NCI-H146 treated with DMSO at 0.1 percent for 48 hours (cell line): ENCODE measurements at regions not wholly inside any gene's neighbourhood (a gene's known extent, or its start where the extent isn't known, plus 50 kb on each side); places are given as distances from the start of the nearest gene placed in this dataset.

Source experiments
- DNase-seq: peaks from one replicate; lab custom pipeline; 2025; ENCODE audit not compliant: unreplicated experiment; lab: John Stamatoyannopoulos, UW

DNA sequence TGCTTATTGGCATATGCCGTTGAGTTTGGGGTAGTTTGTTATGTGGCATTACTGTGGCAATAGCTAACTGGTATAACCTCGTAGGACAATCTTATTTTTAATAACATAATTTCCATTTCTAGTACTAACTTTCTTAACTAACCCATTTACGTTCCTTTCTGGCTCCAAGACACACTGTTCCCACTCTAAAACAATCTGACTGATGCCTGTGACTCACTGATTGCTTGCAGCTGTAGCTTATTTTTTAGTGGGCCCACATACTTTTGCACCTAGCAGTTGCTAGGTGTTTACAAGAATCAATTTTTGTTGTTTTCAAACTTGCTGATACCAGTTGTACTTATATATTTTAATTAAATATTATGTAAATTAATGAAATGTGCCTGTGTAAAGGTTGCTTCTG, 52.2 kb downstream of the FAT3 start:
- DNase-seq, result no peak

DNA sequence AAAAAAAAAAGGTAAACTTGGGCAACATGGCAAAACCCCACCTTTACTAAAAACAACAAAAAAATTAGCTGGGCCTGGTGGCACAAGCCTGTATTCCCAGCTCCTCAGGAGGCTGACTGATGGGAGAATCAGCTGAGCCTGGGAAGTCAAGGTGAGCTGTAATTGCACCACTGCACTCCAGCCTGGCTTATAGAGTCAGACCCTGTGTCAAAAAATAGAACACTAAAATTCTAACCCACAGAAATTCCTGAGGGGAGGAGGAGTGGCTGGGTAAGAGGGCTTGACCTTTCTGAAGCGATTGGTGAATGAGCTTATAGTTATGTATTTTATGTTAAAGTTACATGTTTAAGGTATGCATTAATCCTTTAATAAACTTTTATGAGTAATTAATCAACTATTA, 53.3 kb downstream of the FAT3 start:
- DNase-seq, result no peak

DNA sequence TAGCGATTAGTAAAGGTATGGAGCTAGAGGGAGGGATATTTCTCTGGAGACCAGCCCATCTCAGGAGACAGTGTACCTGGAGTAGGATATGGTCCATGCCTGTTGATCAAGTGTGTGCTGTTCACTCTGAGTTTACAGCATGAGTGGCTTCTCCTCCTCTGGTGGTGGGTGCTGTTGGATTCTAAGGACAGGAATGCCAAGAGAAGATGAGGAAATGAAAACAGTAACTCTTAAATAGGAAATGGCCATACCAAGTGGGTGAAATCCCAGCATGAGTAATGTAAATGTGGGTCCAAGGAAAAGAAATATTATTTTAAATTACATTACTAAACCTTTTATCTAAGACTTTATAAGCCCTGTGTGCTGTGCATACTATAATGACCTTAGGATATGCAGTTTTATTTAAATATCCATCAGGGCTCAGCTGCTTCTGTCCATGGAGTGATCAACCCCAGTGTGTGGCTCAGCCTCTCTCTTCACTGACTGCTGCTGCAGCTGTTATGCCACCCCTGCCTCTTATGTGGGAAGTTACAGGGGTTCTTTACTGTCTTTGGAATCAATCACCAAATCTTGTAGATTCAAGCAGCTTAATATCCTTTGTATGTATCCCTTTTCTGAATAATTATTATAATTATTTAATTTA, 54.3 kb downstream of the FAT3 start:
- DNase-seq, result no peak

DNA sequence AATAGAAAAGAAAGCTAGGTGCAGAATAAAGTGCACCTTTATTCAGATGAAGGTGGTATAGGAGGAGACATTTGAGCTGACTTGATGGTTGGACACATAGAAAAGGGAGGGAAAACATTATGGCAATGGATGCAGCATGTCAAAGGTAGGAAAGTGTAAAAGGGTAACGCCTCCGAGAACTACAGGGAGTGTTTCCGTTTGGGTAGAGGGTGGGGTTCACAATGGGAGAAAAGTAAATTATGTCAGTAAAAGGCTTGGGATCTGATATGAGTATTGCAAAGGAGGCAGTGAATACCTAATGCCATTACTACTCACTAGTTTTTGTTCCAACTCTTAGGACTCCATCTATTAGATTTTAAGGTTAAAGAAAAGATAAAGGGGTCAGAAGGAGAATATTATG, 59.5 kb downstream of the FAT3 start:
- DNase-seq, result no peak

DNA sequence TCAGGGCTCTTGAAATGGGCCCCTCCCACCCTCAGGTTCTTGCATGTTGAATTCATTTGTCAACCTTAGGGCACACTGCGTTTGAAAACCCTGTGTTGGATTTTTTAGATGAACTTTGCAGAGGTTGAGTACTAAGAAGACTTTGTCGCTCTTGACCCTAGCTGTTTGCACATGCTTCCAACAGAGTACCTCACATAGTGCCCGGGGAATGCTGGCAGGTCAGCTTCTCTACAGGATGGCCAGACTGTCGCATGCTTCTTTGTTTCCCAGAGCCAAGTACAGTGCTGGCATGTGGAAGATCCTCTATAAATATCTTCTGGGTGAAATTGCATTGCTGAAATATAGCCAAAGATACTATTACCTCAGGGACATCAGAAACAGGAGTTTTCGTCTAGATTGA, 59.9 kb downstream of the FAT3 start:
- DNase-seq, result no peak

DNA sequence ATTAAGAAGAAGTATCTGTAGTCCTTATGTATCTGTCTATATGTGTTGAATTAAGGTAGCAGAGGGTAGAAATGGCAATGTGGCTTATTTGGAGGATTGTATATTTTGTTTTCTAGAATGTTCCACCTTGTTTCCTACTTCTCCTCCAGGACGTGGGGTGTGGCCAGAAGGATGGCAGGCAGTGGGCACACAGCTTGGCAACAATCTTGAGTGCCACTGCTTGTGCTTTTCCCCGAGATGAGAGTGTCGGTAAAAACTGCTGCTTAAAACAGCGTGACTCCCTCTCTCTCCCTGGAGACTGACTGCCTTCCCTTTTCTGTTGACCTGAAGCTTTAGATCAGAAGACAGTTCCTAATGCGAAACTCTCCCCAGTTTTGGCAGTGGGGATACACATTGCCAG, 61.2 kb downstream of the FAT3 start:
- DNase-seq, result no peak

DNA sequence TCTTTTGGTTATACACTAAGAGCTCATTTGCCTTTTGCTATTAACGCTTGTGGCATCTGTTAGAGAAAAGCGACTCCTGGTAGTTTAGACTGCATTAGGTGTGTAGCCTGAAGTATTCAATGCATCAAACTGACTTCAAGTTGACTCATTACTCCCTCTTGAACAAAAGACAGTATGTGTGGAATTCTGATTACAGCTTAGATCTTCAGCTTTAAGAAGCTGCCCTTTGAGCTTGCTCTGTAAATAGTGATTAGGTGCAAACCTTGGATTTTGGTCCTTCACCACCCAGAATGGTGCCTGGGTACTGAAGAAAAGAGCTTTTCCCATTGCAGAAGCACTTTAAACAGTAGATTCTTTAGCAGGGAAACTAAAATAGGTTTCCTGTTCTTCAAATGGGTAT, 62.1 kb downstream of the FAT3 start:
- no peak for DNase-seq

DNA sequence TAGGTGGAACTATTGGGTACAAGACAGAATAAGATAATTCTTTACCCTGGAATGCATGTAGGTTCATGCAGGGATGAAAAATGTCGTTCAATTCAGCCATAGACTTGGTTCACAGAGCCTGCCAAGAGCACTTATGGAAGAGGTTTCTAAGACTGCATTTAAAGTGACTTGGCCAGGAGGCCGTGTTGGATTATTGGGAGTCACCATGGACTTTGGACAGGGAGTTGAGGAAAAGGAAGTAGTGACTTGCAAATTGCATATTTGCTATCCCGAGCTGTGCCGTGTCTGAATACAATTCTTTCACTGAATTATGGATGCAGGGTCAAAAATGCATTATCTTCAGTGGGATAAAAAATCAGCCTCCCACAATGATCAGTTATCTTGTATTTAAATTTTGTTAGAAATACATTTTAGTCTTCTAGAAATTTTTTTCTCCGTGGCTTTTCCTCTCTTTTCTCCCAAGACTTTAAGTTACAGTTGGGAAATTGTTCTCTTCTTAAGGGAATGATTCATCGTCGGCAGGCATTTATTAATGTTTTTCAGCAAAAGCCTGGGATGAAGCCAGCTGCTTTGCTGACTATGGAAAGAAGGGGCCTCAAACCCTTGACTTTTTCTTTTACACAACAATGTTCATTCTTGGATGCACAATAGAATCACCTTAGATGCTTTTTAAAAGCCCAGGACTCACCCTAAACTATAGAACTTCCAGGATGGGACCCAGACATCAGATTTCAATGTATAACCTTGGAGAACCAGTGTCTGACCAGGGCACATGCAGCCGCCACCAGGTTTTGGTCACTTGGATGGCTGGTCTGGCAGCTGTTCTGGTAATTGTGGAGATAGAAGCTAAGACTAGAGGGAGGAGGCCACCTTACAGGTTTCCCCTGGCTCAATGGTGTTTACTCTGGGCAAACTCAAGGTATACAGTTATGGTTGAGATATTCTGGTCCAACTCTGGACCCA, 70.8 kb downstream of the FAT3 start:
- DNase-seq, result no peak

DNA sequence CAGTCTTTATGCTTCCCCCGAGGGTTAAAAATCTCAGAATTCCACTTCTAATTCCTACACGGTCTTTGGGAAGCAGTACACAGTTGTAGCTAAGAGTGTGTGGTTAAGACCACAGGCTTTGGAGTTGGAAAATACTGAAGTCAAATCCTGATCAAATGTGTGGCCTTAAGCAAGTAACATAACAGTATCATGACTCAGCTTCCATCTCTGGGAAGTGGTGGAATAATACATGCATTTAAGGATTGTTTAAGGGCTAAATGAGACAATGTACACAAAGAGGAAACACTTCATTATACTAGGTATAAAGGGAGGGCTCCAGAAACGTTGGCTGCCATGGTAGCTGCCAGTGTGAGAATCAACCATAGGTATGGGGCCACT, 71.5 kb downstream of the FAT3 start:
- DNase-seq, result no peak

DNA sequence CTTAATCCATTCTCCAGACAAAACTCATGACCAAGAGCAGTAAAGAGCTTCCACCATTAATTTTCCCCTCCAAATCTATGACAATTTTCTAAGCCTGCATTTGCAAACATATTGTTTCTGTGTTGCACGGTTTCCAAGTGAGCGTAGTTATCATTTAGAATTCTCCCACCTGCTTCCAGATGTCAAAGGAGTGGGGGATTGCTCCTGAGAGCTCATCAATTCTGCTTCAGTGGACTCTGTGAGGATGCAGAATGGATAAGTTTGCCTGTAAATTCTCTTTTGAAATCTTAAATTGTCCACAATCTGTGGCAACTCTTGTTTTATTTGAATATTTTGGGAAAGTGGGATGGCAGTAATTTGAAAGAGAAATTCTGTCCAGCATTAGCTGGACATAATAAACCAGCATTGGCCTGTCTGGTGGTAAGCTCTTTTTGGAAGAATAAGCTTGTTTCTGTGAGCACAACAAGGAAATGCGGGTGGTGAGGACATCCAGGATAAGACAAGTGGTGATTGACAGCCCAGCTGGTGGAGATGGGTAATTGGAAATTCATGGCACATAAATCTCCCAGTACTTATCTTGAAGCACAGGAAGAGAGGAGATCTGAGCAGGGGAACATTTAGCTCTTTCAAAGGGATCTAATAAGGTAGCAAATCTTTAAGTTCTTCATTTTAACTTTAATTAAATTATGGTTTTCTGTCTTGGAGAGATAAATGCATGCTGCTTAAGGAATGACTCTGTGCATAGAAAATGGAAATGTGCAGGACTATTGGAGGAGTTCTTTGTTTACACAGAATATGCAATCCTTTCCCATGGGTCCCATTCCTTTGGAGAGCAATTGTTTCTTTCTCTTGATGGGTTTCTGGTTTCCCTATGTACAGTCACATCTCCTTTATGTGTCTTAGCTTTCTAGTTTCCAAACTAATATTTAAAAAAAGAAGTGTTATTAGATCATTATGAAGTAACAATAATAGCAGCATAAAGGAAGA, 73.2 kb downstream of the FAT3 start:
- no peak for DNase-seq

DNA sequence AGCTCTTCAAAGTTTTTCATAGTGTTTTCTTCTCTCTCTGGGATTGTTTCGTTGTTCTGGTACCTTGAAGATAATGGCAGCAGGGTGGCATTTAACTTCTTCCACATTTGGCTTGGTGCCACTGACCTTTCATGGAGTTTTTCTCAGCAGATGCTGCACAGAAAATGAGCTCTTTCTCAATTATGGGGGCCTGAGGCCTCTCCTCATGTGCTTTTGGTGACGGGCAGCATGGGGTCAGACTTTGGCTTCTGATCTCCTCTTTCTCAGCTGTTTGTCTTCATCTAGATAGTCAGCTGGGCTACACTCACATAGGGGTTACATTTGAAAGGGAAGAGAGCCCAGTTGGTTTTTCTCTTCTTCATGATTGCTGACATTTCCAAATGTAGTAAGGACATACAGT, 76.3 kb downstream of the FAT3 start:
- no peak for DNase-seq

DNA sequence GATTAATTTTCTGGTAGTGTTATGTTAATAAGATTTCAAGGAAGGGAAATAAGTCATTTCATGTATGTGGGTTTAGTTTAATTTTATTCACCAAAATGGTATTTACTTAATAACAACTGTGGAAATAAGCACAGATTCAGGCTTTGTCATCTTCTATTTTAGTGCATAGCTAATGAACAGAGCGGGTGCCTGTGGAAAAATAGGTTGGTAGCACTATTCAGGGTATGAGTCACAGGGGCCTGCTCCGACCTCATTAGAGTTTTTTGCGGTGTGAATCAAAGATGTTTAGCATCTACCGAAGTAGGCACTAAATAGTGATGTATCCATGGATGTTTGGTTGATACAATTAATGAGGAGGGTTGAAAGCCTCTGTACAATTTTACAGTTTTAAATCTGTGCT, 78.2 kb downstream of the FAT3 start:
- DNase-seq, result no peak

DNA sequence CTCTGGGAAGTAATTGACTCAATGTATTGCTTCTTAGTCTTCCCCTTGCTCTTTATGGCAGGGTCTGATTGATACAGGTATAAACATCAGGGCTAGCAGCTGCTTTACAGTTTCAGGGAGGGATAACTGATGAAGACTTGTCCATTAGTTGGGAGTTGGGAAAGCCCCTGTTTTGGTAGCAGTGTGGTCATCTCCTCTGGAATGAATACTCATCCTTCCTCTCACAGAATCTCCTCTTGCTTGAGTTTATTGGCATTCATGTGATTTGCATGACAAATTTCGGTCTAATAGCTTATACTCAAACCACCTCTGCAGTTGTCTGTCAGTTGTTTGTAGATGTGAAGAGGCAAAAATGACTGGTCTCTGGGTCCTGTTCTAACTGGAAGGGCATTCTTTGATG, 79.7 kb downstream of the FAT3 start:
- DNase-seq, result no peak

DNA sequence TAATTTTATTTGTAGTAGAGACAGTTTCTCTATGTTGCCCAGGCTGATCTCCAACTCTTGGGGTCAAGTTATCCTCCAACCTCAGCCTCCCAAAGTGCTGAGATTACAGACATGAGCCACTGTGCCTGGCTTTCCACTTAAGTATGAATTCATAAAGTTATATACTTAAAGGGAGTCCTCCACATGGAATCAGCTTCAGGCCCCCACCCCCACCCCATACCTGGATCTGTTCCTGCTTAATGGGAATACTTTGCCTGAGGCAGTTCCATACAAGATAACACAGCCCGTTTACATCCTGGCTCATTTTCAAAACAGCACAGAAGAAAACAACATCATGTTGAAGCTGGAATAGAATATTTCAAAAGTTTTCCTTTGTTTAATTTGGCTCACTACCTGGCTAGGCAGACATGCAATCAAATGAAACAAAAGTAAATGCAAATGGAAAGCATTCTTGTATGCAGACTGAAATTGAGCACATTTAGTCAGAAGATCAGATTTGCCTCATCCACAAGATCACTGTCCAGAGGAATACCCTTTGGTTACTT, 82.4 kb downstream of the FAT3 start:
- no peak for DNase-seq

DNA sequence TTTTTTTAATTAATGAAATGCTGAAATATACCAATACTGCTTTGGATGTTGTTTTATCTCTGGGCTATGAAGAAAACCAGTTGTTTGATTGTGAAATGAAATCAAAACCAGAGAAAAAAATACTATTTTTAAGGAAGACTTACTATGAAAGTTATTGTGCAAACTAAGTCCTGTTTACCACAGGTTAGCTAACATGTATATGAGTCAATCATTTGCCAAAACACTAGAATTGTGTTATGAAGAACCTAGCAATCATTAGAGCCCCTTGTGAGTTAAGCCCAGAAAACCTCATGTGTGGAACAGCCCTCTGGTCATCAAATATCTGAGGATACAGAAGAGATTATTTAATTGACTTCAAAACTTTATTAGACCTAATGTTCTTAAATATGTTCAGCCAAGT, 83.7 kb downstream of the FAT3 start:
- DNase-seq, result no peak

DNA sequence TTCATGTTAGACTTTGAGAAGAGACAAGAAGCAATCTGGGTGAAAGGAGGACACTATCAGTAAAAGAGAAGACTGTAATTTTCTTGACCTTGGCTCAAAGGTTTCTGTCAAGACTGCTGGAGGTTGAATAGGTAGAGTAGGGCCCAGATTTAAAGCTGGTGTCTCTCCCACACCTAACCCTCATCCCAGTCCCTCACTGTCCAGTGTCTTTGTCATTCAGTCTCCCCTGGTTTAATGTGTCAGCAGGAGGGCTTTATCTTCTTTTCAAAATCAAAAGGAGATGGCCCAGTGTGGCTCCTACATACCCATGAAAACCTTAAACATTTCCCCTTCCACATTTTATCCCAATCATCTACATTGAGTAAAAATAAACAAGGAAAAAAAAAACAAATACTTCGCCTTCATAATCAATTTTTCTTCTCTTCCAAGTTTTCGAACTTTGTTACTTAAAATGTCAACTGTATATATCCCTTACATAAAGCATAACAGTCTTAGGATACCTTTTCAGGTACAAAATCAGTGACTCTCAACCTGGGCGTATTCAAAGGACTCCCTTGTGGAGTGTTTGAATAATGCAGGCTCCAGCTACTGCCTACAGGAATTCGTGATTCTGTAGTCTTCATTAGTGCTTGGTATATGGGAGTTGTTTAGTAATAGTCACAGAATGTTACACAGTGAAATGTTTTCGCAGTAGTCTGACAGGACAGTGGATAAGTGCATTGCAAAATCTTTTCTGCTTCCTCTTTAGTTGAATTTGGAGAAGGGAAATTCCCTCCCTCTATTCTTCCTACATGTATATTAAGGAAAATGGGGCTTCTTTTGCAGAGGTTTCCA, 87.2 kb downstream of the FAT3 start:
- no peak for DNase-seq

DNA sequence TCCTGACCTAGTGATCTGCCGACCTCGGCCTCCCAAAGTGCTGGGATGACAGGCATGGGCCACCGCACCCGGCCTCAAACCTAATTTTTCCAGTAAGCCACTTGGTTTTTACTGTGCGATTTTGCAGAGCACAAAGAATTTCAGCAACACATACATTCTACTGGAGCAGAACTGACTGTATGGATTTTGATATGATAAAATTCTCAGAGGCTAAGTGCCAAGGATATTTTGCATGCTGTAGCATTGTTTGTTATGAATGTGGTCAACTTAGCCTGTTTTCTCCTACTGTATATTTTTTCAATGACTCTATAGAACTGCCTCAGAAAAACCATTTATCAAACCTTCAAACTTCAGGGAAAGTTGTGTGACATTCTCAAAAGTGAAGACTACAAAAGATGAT, 89.2 kb downstream of the FAT3 start:
- DNase-seq, result no peak

DNA sequence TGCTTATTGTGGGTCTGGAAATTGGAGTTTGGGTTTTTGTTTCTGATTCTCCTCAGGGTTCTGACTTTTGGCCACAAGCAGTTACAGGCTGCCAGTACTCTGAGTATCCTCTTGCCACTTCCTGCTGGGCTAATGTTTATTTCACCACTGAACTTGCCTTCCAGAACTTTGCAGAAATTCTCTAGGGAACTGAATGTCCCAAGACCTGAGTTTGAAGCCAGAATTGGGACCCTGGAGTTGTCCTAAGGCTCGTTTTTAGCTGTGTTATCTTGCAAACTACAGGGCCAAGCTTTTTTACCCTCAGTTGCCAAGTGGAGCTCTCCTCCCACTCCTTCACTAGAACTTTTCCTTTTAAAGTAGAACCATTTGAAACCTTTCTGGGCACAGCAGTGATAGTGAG, 89.9 kb downstream of the FAT3 start:
- DNase-seq, result no peak

DNA sequence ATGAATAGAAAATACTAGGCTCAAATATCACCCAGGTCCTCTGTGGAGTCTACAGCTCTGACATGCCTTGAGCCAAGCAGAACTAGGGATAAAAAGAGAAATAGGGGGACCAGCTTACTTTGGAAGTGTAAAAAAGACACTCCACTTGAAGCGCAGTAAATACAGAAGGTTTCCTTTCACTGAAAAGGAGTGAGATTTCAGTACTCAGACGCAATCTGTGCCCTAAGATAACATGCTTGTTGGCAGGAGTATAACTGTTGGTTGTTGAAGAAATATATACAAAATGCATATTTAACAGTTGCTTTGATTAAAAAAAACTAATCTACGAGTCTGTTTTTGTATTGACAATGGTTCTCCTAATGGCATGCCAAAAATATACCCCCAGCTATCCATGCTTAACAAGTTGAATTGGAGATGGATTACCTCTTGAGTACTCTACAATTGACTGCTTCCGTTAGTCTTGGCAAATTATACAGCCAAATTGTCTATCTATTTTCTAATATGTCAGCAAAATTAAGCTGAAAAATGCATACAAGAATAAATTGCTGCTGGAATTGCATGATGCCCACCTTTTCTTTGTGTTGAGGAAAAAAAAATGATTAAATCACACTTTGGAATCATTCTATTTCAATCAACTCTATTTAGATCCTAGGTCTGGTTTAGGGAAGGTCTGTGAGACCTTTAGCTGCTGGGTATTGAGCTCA, 91.6 kb downstream of the FAT3 start:
- DNase-seq, result no peak

DNA sequence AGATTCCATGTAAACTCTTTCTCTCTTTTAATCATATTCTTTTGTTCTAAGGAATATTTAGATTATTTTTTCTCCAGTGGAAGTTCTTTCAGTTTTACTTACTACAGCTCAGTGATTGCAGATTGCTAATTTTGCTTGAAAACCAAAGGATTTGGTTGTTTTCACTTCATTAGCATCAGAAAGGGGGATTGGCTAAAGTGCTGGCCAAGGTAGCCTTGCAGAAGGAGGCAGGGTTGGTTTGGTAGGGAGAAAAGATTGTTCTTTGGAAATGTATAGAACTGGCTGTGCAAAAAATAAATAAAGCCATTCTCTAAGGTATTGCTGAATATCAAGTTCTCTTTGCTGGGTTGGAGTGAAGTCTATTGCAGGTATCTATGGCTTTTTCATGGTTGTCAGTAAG, 92.6 kb downstream of the FAT3 start:
- no peak for DNase-seq
